IPS-15b (cell line): ENCODE measurements at regions not wholly inside any gene's neighbourhood (a gene's known extent, or its start where the extent isn't known, plus 50 kb on each side); places are given as distances from the start of the nearest gene placed in this dataset.

Experiments used
- H3K27me3 ChIP-seq: one replicate; pipeline ENCODE4 v1.6.1; 2013; ENCODE audit warnings: low read length; ENCODE audit not compliant: control insufficient read depth, insufficient read depth
- H3K36me3 ChIP-seq: one replicate; pipeline ENCODE4 v1.6.1; 2013; ENCODE audit warnings: low read length; ENCODE audit not compliant: control insufficient read depth, insufficient read depth
- H3K4me1 ChIP-seq: one replicate; pipeline ENCODE4 v1.6.1; 2013; ENCODE audit warnings: mild to moderate bottlenecking, low read length; ENCODE audit not compliant: control insufficient read depth, insufficient read depth
- H3K4me3 ChIP-seq: one replicate; pipeline ENCODE4 v1.5.1; 2013; ENCODE audit warnings: low read depth, low read length
- H3K9ac ChIP-seq: one replicate; pipeline ENCODE4 v1.6.1; 2013; ENCODE audit warnings: low read depth, mild to moderate bottlenecking, low read length
- H3K9me3 ChIP-seq: one replicate; pipeline ENCODE4 v1.6.1; 2013; ENCODE audit warnings: mild to moderate bottlenecking, low read length; ENCODE audit not compliant: control insufficient read depth, insufficient read depth

GRCh38 chr2:3043726-3044125 is 333.9 kb downstream of the EIPR1 start:
- no peak overlapping the region for H3K4me3 ChIP-seq
- no peaks in the 10 kb centered on the region for H3K36me3 ChIP-seq
- no peaks in the 10 kb centered on the region for H3K9me3 ChIP-seq
- H3K4me1 ChIP-seq: no peaks in the 10 kb centered on the region
- no peak overlapping the region for H3K9ac ChIP-seq
- no peaks in the 10 kb centered on the region for H3K27me3 ChIP-seq

- Histone ChIP-seq H3K4me3 (no peak overlapping the region), H3K4me1 (no peaks in the 10 kb centered on the region), H3K9me3 (no peaks in the 10 kb centered on the region), H3K36me3 (no peaks in the 10 kb centered on the region), H3K9ac (no peak overlapping the region), H3K27me3 (no peaks in the 10 kb centered on the region)
These were observed 334.7 kb downstream of the EIPR1 start for GRCh38 chr2:3042601-3043585.

- H3K36me3 ChIP-seq: no peaks in the 10 kb centered on the region
- no peaks in the 10 kb centered on the region for H3K9me3 ChIP-seq
- no peaks in the 10 kb centered on the region for H3K4me1 ChIP-seq
- H3K4me3 ChIP-seq: no peak overlapping the region
- no peak overlapping the region for H3K9ac ChIP-seq
- H3K27me3 ChIP-seq: no peaks in the 10 kb centered on the region
These were observed 335.6 kb downstream of the EIPR1 start for GRCh38 chr2:3041841-3042600.

GRCh38 chr2:3041246-3041645 is 336.4 kb downstream of the EIPR1 start:
- no peak overlapping the region for H3K9ac ChIP-seq
- no peaks in the 10 kb centered on the region for H3K9me3 ChIP-seq
- no peaks in the 10 kb centered on the region for H3K4me1 ChIP-seq
- H3K27me3 ChIP-seq: no peaks in the 10 kb centered on the region
- no peak overlapping the region for H3K4me3 ChIP-seq
- no peaks in the 10 kb centered on the region for H3K36me3 ChIP-seq

GRCh38 chr2:3040496-3041140 is 337.0 kb downstream of the EIPR1 start:
- H3K9me3 ChIP-seq: no peaks in the 10 kb centered on the region

GRCh38 chr2:3040066-3040428 is 337.6 kb downstream of the EIPR1 start:
- Histone ChIP-seq H3K27me3 (no peaks in the 10 kb centered on the region), H3K4me3 (no peak overlapping the region), H3K36me3 (no peaks in the 10 kb centered on the region), H3K9me3 (no peaks in the 10 kb centered on the region), H3K4me1 (no peaks in the 10 kb centered on the region), H3K9ac (no peak overlapping the region)

More at GRCh38 chr2:3040496-3041140, 337.0 kb downstream of the EIPR1 start:
- Histone ChIP-seq H3K4me3 (no peak overlapping the region), H3K9ac (no peak overlapping the region), H3K36me3 (no peaks in the 10 kb centered on the region), H3K27me3 (no peaks in the 10 kb centered on the region), H3K4me1 (no peaks in the 10 kb centered on the region)

GRCh38 chr2:3039188-3040065 is 338.2 kb downstream of the EIPR1 start:
- no peak overlapping the region for H3K9ac ChIP-seq
- H3K36me3 ChIP-seq: no peaks in the 10 kb centered on the region
- H3K27me3 ChIP-seq: no peaks in the 10 kb centered on the region
- no peaks in the 10 kb centered on the region for H3K9me3 ChIP-seq
- no peaks in the 10 kb centered on the region for H3K4me1 ChIP-seq
- H3K4me3 ChIP-seq: no peak overlapping the region

GRCh38 chr2:3038636-3039035 is 339.0 kb downstream of the EIPR1 start:
- Histone ChIP-seq H3K9ac (no peak overlapping the region), H3K36me3 (no peaks in the 10 kb centered on the region), H3K27me3 (no peaks in the 10 kb centered on the region), H3K9me3 (no peaks in the 10 kb centered on the region), H3K4me1 (no peaks in the 10 kb centered on the region), H3K4me3 (no peak overlapping the region)

- Histone ChIP-seq H3K4me1 (no peaks in the 10 kb centered on the region), H3K27me3 (no peaks in the 10 kb centered on the region), H3K4me3 (no peak overlapping the region), H3K36me3 (no peaks in the 10 kb centered on the region), H3K9me3 (no peaks in the 10 kb centered on the region), H3K9ac (no peak overlapping the region)
These were observed 340.1 kb downstream of the EIPR1 start for GRCh38 chr2:3037196-3038194.

GRCh38 chr2:3036432-3037125 is 341.0 kb downstream of the EIPR1 start:
- Histone ChIP-seq H3K9me3 (no peaks in the 10 kb centered on the region), H3K27me3 (no peaks in the 10 kb centered on the region), H3K4me1 (no peaks in the 10 kb centered on the region), H3K4me3 (no peak overlapping the region), H3K9ac (no peak overlapping the region), H3K36me3 (no peaks in the 10 kb centered on the region)
